Gastroesophageal sphincter (tissue), 4 donors: ENCODE measurements at regions not wholly inside any gene's neighbourhood (a gene's known extent, or its start where the extent isn't known, plus 50 kb on each side); places are given as distances from the start of the nearest gene placed in this dataset.

Experiments used
- ATAC-seq: fragments of 150-250 bp; one replicate; pipeline ENCODE4 v1.9.1; 2016; ENCODE audit warnings: mild to moderate bottlenecking, moderate library complexity
- H3K27ac ChIP-seq, 4 donors: fragments of 200-600 bp; sonication (generic) in 3 of 4; 1 replicate in 3 of 4; 2 replicates in 1 of 4; pipeline ENCODE4 v1.5.1; 2016 to 2019
- H3K27me3 ChIP-seq: fragments of 200-600 bp; sonication (generic); one replicate; pipeline ENCODE4 v1.5.1; 2019
- H3K36me3 ChIP-seq, 2 donors: fragments of 200-600 bp; sonication (generic); one replicate each; pipeline ENCODE4 v1.5.1; 2019; ENCODE audit warnings: control low read depth in 1 of 2
- H3K4me1 ChIP-seq, 3 donors: fragments of 200-600 bp; sonication (generic); 1 replicate in 2 of 3; 2 replicates in 1 of 3; pipeline ENCODE4 v1.5.1; 2016 to 2019; ENCODE audit warnings: control low read depth in 2 of 3
- H3K4me3 ChIP-seq, 2 donors: fragments of 200-600 bp; sonication (generic); one replicate each; pipeline ENCODE4 v1.5.1; 2019; ENCODE audit warnings: mild to moderate bottlenecking in 1 of 2, moderate library complexity in 1 of 2
- H3K9me3 ChIP-seq, 3 donors: fragments of 200-600 bp; sonication (generic); one replicate each; pipeline ENCODE4 v1.5.1; 2017 to 2019; ENCODE audit warnings: control low read depth in 2 of 3
- EP300 ChIP-seq: sonication (generic); formaldehyde crosslinking; IDR thresholded peaks from one replicate; pipeline ENCODE4 v1.6.1; 2017; ENCODE audit warnings: antibody characterized with exemption, mild to moderate bottlenecking
- POLR2A ChIP-seq, 2 donors: fragments of 450-650 bp; IDR thresholded peaks; one replicate each; pipeline ENCODE4 v1.6.1; 2017; ENCODE audit warnings: antibody characterized with exemption in 2 of 2, mild to moderate bottlenecking in 2 of 2, moderate library complexity in 1 of 2
- POLR2AphosphoS5 ChIP-seq: sonication (generic); formaldehyde crosslinking; IDR thresholded peaks from one replicate; pipeline ENCODE4 v1.6.1; 2017; ENCODE audit warnings: antibody characterized with exemption
- WGBS, 2 donors: methylation state at CpG; one replicate each; pipeline ENCODE4 v1.1.5; 2018; ENCODE audit warnings: low coverage in 1 of 2; 5-methylcytosine and 5-hydroxymethylcytosine counted together
- TF ChIP-seq, protein P1 (sequence below), 4 experiments: fragments of 200-600 bp in 2 of 4; fragments of 450-650 bp in 2 of 4; sonication (generic) in 1 of 4; IDR thresholded peaks; one replicate each; pipeline ENCODE4 v1.5.1; 2017 to 2019; ENCODE audit warnings: antibody characterized with exemption in 4 of 4, mild to moderate bottlenecking in 2 of 4, moderate library complexity in 2 of 4

DNA sequence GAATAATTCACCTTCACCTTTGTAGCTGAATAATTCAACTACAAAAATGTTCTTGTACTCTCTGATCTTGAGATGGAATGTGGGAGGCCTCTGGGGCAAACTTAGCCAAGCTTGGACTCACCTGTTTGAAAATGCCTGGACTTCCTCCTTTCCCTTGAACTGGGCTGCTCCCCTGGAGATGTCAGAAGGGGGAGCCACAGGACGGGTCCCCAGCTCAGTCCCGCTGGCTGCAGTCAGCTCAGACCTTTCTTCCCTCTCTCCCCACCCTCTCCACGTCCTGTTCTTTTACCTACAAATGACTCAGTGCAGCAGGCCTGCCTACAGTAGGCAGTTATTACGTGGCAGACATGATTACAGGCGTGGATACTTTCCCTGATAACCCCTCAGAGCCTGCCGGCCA lies 131.5 kb upstream of the RALGAPA2 start:
- no peak for ATAC-seq
- Histone ChIP-seq H3K27ac (no peak overlapping the region), H3K27me3 (peaks cover 29% of the 10 kb centered on the region), H3K36me3 (no peaks in the 10 kb centered on the region), H3K4me1 (no peaks in the 10 kb centered on the region), H3K9me3 (no peaks in the 10 kb centered on the region), H3K4me3 (no peak overlapping the region)
- TF ChIP-seq, protein P1, sequence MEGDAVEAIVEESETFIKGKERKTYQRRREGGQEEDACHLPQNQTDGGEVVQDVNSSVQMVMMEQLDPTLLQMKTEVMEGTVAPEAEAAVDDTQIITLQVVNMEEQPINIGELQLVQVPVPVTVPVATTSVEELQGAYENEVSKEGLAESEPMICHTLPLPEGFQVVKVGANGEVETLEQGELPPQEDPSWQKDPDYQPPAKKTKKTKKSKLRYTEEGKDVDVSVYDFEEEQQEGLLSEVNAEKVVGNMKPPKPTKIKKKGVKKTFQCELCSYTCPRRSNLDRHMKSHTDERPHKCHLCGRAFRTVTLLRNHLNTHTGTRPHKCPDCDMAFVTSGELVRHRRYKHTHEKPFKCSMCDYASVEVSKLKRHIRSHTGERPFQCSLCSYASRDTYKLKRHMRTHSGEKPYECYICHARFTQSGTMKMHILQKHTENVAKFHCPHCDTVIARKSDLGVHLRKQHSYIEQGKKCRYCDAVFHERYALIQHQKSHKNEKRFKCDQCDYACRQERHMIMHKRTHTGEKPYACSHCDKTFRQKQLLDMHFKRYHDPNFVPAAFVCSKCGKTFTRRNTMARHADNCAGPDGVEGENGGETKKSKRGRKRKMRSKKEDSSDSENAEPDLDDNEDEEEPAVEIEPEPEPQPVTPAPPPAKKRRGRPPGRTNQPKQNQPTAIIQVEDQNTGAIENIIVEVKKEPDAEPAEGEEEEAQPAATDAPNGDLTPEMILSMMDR (IDR thresholded peaks at IDR 0.05), result no peak
- TF ChIP-seq POLR2AphosphoS5, result no peak
- TF ChIP-seq EP300, result no peak
- no peak for TF ChIP-seq POLR2A (IDR thresholded peaks at IDR 0.05)
- 26 to 29% methylated on average over 4 of the region's 6 CpGs for WGBS, 2 donors

- H3K27ac ChIP-seq, result no peak overlapping the region
- H3K4me1 ChIP-seq, result peaks cover 0 to 7% (median 0%) of the 10 kb centered on the region in 3 donors
- H3K36me3 ChIP-seq, result no peaks in the 10 kb centered on the region
- TF ChIP-seq, protein P1 (IDR thresholded peaks at IDR 0.05), result no peak
- no peak for TF ChIP-seq POLR2AphosphoS5
- no peak for ATAC-seq
- H3K9me3 ChIP-seq, result no peaks in the 10 kb centered on the region
- H3K27me3 ChIP-seq, result peaks cover 37% of the 10 kb centered on the region
- H3K4me3 ChIP-seq, result no peak overlapping the region
These were observed 127.3 kb upstream of the RALGAPA2 start for GRCh38 chr20:20839771-20840170.

DNA sequence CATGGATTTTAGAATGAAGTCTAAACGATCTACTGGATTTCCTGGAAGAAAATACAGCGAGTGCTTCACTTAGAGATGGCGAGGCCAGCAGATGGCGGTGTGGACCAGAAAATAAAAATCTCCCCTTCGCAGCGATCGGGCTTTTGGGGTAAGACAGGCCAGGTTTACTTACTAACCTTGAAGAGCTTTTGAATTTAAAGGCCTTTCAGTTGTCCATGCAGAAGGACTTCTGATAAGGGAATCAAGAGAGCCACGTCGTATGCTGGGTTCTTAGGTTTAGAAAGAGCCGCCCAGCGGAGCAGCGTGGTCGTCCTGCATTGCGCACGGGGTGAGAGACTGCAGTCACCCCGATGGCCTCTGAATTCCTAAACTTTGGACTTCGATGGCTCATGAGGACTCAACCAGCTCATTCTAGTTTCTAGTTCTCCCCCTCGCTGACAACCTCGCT lies 125.2 kb upstream of the RALGAPA2 start:
- no peaks in the 10 kb centered on the region for H3K9me3 ChIP-seq
- WGBS, 2 donors, result 0 to 19% methylated on average over 3 to 19 of the region's 19 CpGs
- peak overlapping the region in 1 of 2 donors; percentile 19 for H3K4me3 ChIP-seq
- H3K27me3 ChIP-seq, result peaks cover 56% of the 10 kb centered on the region
- H3K36me3 ChIP-seq, result no peaks in the 10 kb centered on the region
- H3K27ac ChIP-seq, result no peak overlapping the region
- no peak for ATAC-seq
- TF ChIP-seq, protein P1 (IDR thresholded peaks at IDR 0.05), result peak in 3 of 4 experiments; percentile 41 to 66 (median 45)
- TF ChIP-seq POLR2A (IDR thresholded peaks at IDR 0.05), result no peak
- H3K4me1 ChIP-seq, result peaks cover 0 to 7% (median 0%) of the 10 kb centered on the region in 3 donors

GRCh38 chr20:20836836-20837235 lies 124.4 kb upstream of the RALGAPA2 start:
- no peak for TF ChIP-seq POLR2A (IDR thresholded peaks at IDR 0.05)
- TF ChIP-seq, protein P1 (IDR thresholded peaks at IDR 0.05), result no peak
- TF ChIP-seq POLR2AphosphoS5, result no peak
- no peak for TF ChIP-seq EP300
- peaks cover 58% of the 10 kb centered on the region for H3K27me3 ChIP-seq
- ATAC-seq, result no peak
- WGBS, 2 donors, result 48 to 59% methylated on average over 6 of the region's 6 CpGs
- H3K27ac ChIP-seq, result no peak overlapping the region
- no peak overlapping the region for H3K4me3 ChIP-seq
- H3K4me1 ChIP-seq, result peaks cover 0 to 7% (median 0%) of the 10 kb centered on the region in 3 donors
- no peaks in the 10 kb centered on the region for H3K9me3 ChIP-seq
- H3K36me3 ChIP-seq, result no peaks in the 10 kb centered on the region

GRCh38 chr20:20835897-20836296 lies 123.5 kb upstream of the RALGAPA2 start:
- H3K4me3 ChIP-seq, result no peak overlapping the region
- H3K27ac ChIP-seq, result no peak overlapping the region
- TF ChIP-seq POLR2AphosphoS5, result no peak
- TF ChIP-seq, protein P1 (IDR thresholded peaks at IDR 0.05), result no peak
- TF ChIP-seq EP300, result no peak
- TF ChIP-seq POLR2A (IDR thresholded peaks at IDR 0.05), result no peak
- no peaks in the 10 kb centered on the region for H3K9me3 ChIP-seq
- 25 to 53% methylated on average over 1 to 7 of the region's 7 CpGs for WGBS, 2 donors
- ATAC-seq, result no peak
- no peaks in the 10 kb centered on the region for H3K36me3 ChIP-seq
- peaks cover 0 to 7% (median 0%) of the 10 kb centered on the region in 3 donors for H3K4me1 ChIP-seq
- peaks cover 51% of the 10 kb centered on the region for H3K27me3 ChIP-seq
